Ovary (tissue), 7 donors: ENCODE measurements at regions not wholly inside any gene's neighbourhood (a gene's known extent, or its start where the extent isn't known, plus 50 kb on each side); places are given as distances from the start of the nearest gene placed in this dataset.

ENCODE experiments used
- DNase-seq, 5 donors: peaks; one replicate each; pipeline ENCODE4 v3.0.0-alpha.2; 2019 to 2020
- H3K27ac ChIP-seq, 2 donors: fragments of 200-600 bp; one replicate each; pipeline versions ENCODE4 v1.5.1 to v1.8.0; 2019 to 2022
- H3K27me3 ChIP-seq: fragments of 200-600 bp; one replicate; pipeline ENCODE4 v1.8.0; 2022
- H3K36me3 ChIP-seq: fragments of 200-600 bp; sonication (generic); one replicate; pipeline ENCODE4 v1.5.1; 2019
- H3K4me1 ChIP-seq: one replicate; pipeline ENCODE4 v1.8.1; 2013; ENCODE audit warnings: mild to moderate bottlenecking, moderate library complexity; ENCODE audit not compliant: insufficient read depth
- H3K4me3 ChIP-seq: fragments of 200-600 bp; sonication (generic); one replicate; pipeline ENCODE4 v1.5.1; 2017
- H3K9me3 ChIP-seq, 2 donors: fragments of 200-600 bp in 1 of 2; sonication (generic) in 1 of 2; one replicate each; pipeline versions ENCODE4 v1.5.1 to v1.8.1; 2013 to 2019; ENCODE audit warnings: mild to moderate bottlenecking in 1 of 2, moderate library complexity in 1 of 2
- CTCF ChIP-seq, 3 donors: fragments of 450-650 bp in 2 of 3; fragments of 200-600 bp in 1 of 3; IDR thresholded peaks; one replicate each; pipeline versions ENCODE4 v1.5.1 to v1.8.0; 2016 to 2022; ENCODE audit warnings: antibody characterized with exemption in 3 of 3, mild to moderate bottlenecking in 1 of 3
- EP300 ChIP-seq: sonication (generic); formaldehyde crosslinking; IDR thresholded peaks from one replicate; pipeline ENCODE4 v1.6.1; 2017; ENCODE audit warnings: antibody characterized with exemption
- POLR2A ChIP-seq: fragments of 450-650 bp; IDR thresholded peaks from one replicate; pipeline ENCODE4 v1.6.1; 2017; ENCODE audit warnings: antibody characterized with exemption, mild to moderate bottlenecking, moderate library complexity
- WGBS, 3 donors: extraction: QIAGEN DNeasy Blood & Tissue Kit in 1 of 3; methylation state at CpG; one replicate each; pipeline versions ENCODE4 v1.1.5 to v1.1.7; 2013 to 2017; 5-methylcytosine and 5-hydroxymethylcytosine counted together
- intact Hi-C, 4 donors: fragments of 100-400 bp; cut with DNase I; formaldehyde crosslinking; loops; one replicate each; pipeline versions ENCODE4 v1.11.0 to v1.15.1; 2022 to 2023
- donor health status: DM: no; HTN: no; CAD: no; lungs with moderate emphysema.
- donor health status: DM: no; HTN: no; CAD: no.
- donor health status: Bipolar disorder and iron deficiency.
- donor health status: DM: no; HTN: no; CAD: no.
- donor health status: DM: yes; HTN: yes; CAD: no.

GRCh38 chr14:38915125-38915524 is 187.9 kb downstream of the SEC23A start:
- Histone ChIP-seq H3K27ac (no peak overlapping the region), H3K9me3 (peaks cover 0 to 2% of the 10 kb centered on the region in 2 donors), H3K4me3 (no peak overlapping the region), H3K36me3 (no peaks in the 10 kb centered on the region), H3K27me3 (no peaks in the 10 kb centered on the region), H3K4me1 (no peaks in the 10 kb centered on the region)
- 72 to 83% (median 83%) methylated on average over 1 of the region's 1 CpG for WGBS, 3 donors
- TF ChIP-seq EP300 (no peak), POLR2A (no peak), CTCF (IDR thresholded peaks at IDR 0.05) (no peak)
- no peak for DNase-seq
- intact Hi-C loops, result no loop called here

- Histone ChIP-seq H3K4me3 (no peak overlapping the region), H3K27me3 (no peaks in the 10 kb centered on the region), H3K36me3 (no peaks in the 10 kb centered on the region), H3K9me3 (no peaks in the 10 kb centered on the region), H3K4me1 (no peaks in the 10 kb centered on the region), H3K27ac (no peak overlapping the region)
- WGBS, 3 donors, result 8 to 22% (median 14%) methylated on average over 1 of the region's 1 CpG
- no peak for DNase-seq
- no peak for TF ChIP-seq POLR2A
- TF ChIP-seq CTCF (IDR thresholded peaks at IDR 0.05), result no peak
- TF ChIP-seq EP300, result no peak
- intact Hi-C loops, result no loop called here
Measured at GRCh38 chr14:38910092-38910491, 192.9 kb downstream of the SEC23A start.

GRCh38 chr14:38904959-38905358 is 198.1 kb downstream of the SEC23A start:
- Histone ChIP-seq H3K36me3 (no peaks in the 10 kb centered on the region), H3K4me1 (no peaks in the 10 kb centered on the region), H3K27me3 (no peaks in the 10 kb centered on the region), H3K27ac (no peak overlapping the region), H3K9me3 (no peaks in the 10 kb centered on the region), H3K4me3 (no peak overlapping the region)
- intact Hi-C loops, result no loop called here
- no peak for DNase-seq
- no peak for TF ChIP-seq CTCF (IDR thresholded peaks at IDR 0.05)
- no peak for TF ChIP-seq POLR2A
- TF ChIP-seq EP300, result no peak

GRCh38 chr14:38901791-38902190 is 201.2 kb downstream of the SEC23A start:
- H3K9me3 ChIP-seq, result no peaks in the 10 kb centered on the region
- no peaks in the 10 kb centered on the region for H3K36me3 ChIP-seq
- H3K27me3 ChIP-seq, result no peaks in the 10 kb centered on the region
- DNase-seq, result no peak
- no peak overlapping the region for H3K27ac ChIP-seq
- H3K4me3 ChIP-seq, result no peak overlapping the region
- TF ChIP-seq CTCF (IDR thresholded peaks at IDR 0.05) (no peak), EP300 (no peak), POLR2A (no peak)
- intact Hi-C loops, result no loop called here
- no peaks in the 10 kb centered on the region for H3K4me1 ChIP-seq
- WGBS, 3 donors, result 61 to 87% (median 80%) methylated on average over 4 of the region's 4 CpGs

- Histone ChIP-seq H3K4me3 (no peak overlapping the region), H3K27ac (no peak overlapping the region), H3K4me1 (no peaks in the 10 kb centered on the region), H3K27me3 (no peaks in the 10 kb centered on the region), H3K9me3 (no peaks in the 10 kb centered on the region), H3K36me3 (no peaks in the 10 kb centered on the region)
- intact Hi-C loops, result no loop called here
- TF ChIP-seq CTCF (IDR thresholded peaks at IDR 0.05), result no peak
- no peak for TF ChIP-seq POLR2A
- no peak for TF ChIP-seq EP300
- DNase-seq, result no peak
- 70 to 73% (median 72%) methylated on average over 1 of the region's 1 CpG for WGBS, 3 donors
Measured at GRCh38 chr14:38900887-38901286, 202.1 kb downstream of the SEC23A start.
